HCT116 (cell line): ENCODE measurements at regions not wholly inside any gene's neighbourhood (a gene's known extent, or its start where the extent isn't known, plus 50 kb on each side); places are given as distances from the start of the nearest gene placed in this dataset.

ENCODE experiments used
- CEBPB ChIP-seq: IDR thresholded peaks from 2 replicates; pipeline ENCODE4 v1.6.1; 2012; ENCODE audit warnings: low read depth
- ELF1 ChIP-seq: IDR thresholded peaks from 2 replicates; pipeline ENCODE4 v1.6.1; 2012; ENCODE audit warnings: low read depth, borderline replicate concordance
- POLR2A ChIP-seq: IDR thresholded peaks from 2 replicates; pipeline ENCODE4 v1.7.0; 2011; ENCODE audit warnings: borderline replicate concordance; ENCODE audit not compliant: insufficient read depth, insufficient read length; ENCODE audit errors: extremely low read depth
- RAD21 ChIP-seq: IDR thresholded peaks from 2 replicates; pipeline ENCODE4 v1.6.1; 2012; ENCODE audit warnings: low read depth, mild to moderate bottlenecking
- SP1 ChIP-seq: IDR thresholded peaks from 2 replicates; pipeline ENCODE4 v1.6.1; 2012; ENCODE audit warnings: low read depth
- TF ChIP-seq, protein P1 (sequence below), 3 experiments: fragments of 200-600 bp in 1 of 3; sonication (generic) in 1 of 3; IDR thresholded peaks in 2 of 3; conservative IDR thresholded peaks in 1 of 3; 2 replicates each; pipeline ENCODE4 v1.5.1; 2012 to 2017; ENCODE audit warnings: low read depth in 2 of 3, low read length in 2 of 3, antibody characterized with exemption in 1 of 3, borderline replicate concordance in 1 of 3, control low read depth in 1 of 3, mild to moderate bottlenecking in 1 of 3, mixed read lengths in 1 of 3, mixed run types in 1 of 3, moderate library complexity in 1 of 3; ENCODE audit not compliant: insufficient read depth in 1 of 3

- TF ChIP-seq, protein P1, sequence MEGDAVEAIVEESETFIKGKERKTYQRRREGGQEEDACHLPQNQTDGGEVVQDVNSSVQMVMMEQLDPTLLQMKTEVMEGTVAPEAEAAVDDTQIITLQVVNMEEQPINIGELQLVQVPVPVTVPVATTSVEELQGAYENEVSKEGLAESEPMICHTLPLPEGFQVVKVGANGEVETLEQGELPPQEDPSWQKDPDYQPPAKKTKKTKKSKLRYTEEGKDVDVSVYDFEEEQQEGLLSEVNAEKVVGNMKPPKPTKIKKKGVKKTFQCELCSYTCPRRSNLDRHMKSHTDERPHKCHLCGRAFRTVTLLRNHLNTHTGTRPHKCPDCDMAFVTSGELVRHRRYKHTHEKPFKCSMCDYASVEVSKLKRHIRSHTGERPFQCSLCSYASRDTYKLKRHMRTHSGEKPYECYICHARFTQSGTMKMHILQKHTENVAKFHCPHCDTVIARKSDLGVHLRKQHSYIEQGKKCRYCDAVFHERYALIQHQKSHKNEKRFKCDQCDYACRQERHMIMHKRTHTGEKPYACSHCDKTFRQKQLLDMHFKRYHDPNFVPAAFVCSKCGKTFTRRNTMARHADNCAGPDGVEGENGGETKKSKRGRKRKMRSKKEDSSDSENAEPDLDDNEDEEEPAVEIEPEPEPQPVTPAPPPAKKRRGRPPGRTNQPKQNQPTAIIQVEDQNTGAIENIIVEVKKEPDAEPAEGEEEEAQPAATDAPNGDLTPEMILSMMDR (IDR thresholded peaks at IDR 0.05 in 2 of 3, conservative IDR thresholded peaks at IDR 0.05 in 1 of 3; ENCODE audit: borderline replicate concordance in 1 of 3, insufficient read depth in 1 of 3, low read depth in 2 of 3, low read length in 2 of 3) = no peak
- no peak for TF ChIP-seq RAD21
- TF ChIP-seq POLR2A = no peak
- no peak for TF ChIP-seq ELF1
- no peak for TF ChIP-seq CEBPB
- TF ChIP-seq SP1 = no peak
Measured at GRCh38 chr11:22479971-22480720, 142.0 kb downstream of the SLC17A6 start.
